Lower leg skin (tissue), 3 donors: ENCODE measurements at regions not wholly inside any gene's neighbourhood (a gene's known extent, or its start where the extent isn't known, plus 50 kb on each side); places are given as distances from the start of the nearest gene placed in this dataset.

ENCODE experiments used
- CTCF ChIP-seq, 3 donors: fragments of 450-650 bp; IDR thresholded peaks; one replicate each; pipeline ENCODE4 v1.5.1; 2016; ENCODE audit warnings: antibody characterized with exemption in 3 of 3, mild to moderate bottlenecking in 3 of 3, moderate library complexity in 2 of 3
- POLR2A ChIP-seq, 2 donors: fragments of 450-650 bp; IDR thresholded peaks; one replicate each; pipeline ENCODE4 v1.6.1; 2016 to 2017; ENCODE audit warnings: antibody characterized with exemption in 2 of 2, mild to moderate bottlenecking in 1 of 2, moderate library complexity in 1 of 2

- TF ChIP-seq POLR2A (IDR thresholded peaks at IDR 0.05), result no peak
- no peak for TF ChIP-seq CTCF (IDR thresholded peaks at IDR 0.05)
Observed at GRCh38 chr6:140571145-140571544, 1196.7 kb upstream of the CITED2 start.
